Kidney epithelial cell (primary cell): ENCODE measurements at regions not wholly inside any gene's neighbourhood (a gene's known extent, or its start where the extent isn't known, plus 50 kb on each side); places are given as distances from the start of the nearest gene placed in this dataset.

Experiments
- DNase-seq: peaks from one replicate; pipeline ENCODE4 v3.0.0-alpha.2; 2010; ENCODE audit warnings: low read depth
- H3K27me3 ChIP-seq: 2 replicates; pipeline ENCODE4 v1.6.0; 2011; ENCODE audit warnings: low read length; ENCODE audit not compliant: control insufficient read depth, insufficient read depth
- H3K36me3 ChIP-seq: 2 replicates; pipeline ENCODE4 v1.5.1; 2011; ENCODE audit warnings: low read length; ENCODE audit not compliant: control insufficient read depth, insufficient read depth
- H3K4me3 ChIP-seq: 2 replicates; pipeline ENCODE4 v1.5.1; 2011; ENCODE audit warnings: low read depth, mild to moderate bottlenecking, control low read depth, low read length
- TF ChIP-seq, protein P1 (sequence below): IDR thresholded peaks from 2 replicates; pipeline ENCODE4 v1.5.1; 2011; ENCODE audit warnings: mild to moderate bottlenecking, moderate library complexity, low read length, control low read depth, inconsistent platforms; ENCODE audit not compliant: insufficient read depth, poor library complexity, severe bottlenecking

GRCh38 chr4:45294464-45294863 is 568.1 kb upstream of the GNPDA2 start:
- Histone ChIP-seq H3K4me3 (no peak overlapping the region), H3K36me3 (no peaks in the 10 kb centered on the region), H3K27me3 (no peaks in the 10 kb centered on the region)
- no peak for DNase-seq
- TF ChIP-seq, protein P1, sequence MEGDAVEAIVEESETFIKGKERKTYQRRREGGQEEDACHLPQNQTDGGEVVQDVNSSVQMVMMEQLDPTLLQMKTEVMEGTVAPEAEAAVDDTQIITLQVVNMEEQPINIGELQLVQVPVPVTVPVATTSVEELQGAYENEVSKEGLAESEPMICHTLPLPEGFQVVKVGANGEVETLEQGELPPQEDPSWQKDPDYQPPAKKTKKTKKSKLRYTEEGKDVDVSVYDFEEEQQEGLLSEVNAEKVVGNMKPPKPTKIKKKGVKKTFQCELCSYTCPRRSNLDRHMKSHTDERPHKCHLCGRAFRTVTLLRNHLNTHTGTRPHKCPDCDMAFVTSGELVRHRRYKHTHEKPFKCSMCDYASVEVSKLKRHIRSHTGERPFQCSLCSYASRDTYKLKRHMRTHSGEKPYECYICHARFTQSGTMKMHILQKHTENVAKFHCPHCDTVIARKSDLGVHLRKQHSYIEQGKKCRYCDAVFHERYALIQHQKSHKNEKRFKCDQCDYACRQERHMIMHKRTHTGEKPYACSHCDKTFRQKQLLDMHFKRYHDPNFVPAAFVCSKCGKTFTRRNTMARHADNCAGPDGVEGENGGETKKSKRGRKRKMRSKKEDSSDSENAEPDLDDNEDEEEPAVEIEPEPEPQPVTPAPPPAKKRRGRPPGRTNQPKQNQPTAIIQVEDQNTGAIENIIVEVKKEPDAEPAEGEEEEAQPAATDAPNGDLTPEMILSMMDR = no peak

DNA sequence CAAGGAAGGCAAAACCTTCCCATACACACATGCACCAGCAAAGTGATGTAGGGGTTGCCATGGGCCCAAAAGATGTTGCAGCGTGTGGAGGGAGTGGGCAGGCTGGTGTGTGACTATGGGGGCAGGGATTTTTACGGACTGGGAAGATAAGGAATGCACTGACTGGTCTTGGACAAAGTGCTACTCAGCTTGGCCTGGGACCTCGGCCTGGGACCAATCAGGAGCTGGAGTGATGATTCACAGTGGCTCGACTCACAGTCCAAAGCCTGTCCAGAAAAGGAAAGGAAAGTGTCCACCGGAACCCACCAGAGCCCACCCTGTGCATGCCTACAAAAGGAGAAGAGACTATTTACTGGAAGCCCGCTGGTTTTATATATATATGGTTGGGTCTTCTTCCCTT is 567.0 kb upstream of the GNPDA2 start:
- TF ChIP-seq, protein P1 = no peak
- Histone ChIP-seq H3K27me3 (no peaks in the 10 kb centered on the region), H3K36me3 (no peaks in the 10 kb centered on the region), H3K4me3 (no peak overlapping the region)
- DNase-seq = no peak

DNA sequence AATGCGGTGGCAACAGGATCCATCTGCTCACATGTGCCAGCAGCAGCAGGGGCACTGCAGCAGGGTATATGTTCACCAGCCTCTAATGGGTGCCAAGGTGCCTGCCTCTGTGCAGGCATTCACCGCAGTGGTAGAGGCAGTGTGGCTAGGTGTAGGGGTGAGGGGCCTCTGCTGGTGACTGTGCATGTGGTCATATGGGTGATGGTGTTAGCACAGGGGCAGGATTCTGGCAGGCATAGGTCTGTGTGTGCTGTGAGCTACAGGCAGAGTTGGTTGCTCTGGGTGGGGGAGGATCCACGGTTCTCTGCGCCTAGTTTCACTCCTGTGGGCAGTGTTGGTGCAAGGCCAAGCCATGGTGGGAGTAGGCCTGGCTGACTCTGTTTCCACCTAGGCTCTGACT is 566.5 kb upstream of the GNPDA2 start:
- TF ChIP-seq, protein P1 = no peak
- DNase-seq = no peak
- no peaks in the 10 kb centered on the region for H3K27me3 ChIP-seq
- H3K36me3 ChIP-seq = no peaks in the 10 kb centered on the region
- no peak overlapping the region for H3K4me3 ChIP-seq

- TF ChIP-seq, protein P1 = no peak
- DNase-seq = no peak
- Histone ChIP-seq H3K4me3 (no peak overlapping the region), H3K36me3 (no peaks in the 10 kb centered on the region), H3K27me3 (no peaks in the 10 kb centered on the region)
Measured at GRCh38 chr4:45284400-45285085, 558.2 kb upstream of the GNPDA2 start.

GRCh38 chr4:45283352-45283751 is 557.0 kb upstream of the GNPDA2 start:
- TF ChIP-seq, protein P1 = no peak
- DNase-seq = no peak
- Histone ChIP-seq H3K27me3 (no peaks in the 10 kb centered on the region), H3K36me3 (no peaks in the 10 kb centered on the region), H3K4me3 (no peak overlapping the region)

- DNase-seq = no peak
- TF ChIP-seq, protein P1 = no peak
- H3K36me3 ChIP-seq = no peaks in the 10 kb centered on the region
- H3K27me3 ChIP-seq = no peaks in the 10 kb centered on the region
- no peak overlapping the region for H3K4me3 ChIP-seq
Measured at GRCh38 chr4:45280121-45280520, 553.8 kb upstream of the GNPDA2 start.
